Ovary (tissue), 7 donors: ENCODE measurements at regions not wholly inside any gene's neighbourhood (a gene's known extent, or its start where the extent isn't known, plus 50 kb on each side); places are given as distances from the start of the nearest gene placed in this dataset. TPM values are rescaled to one million over a fixed set of nuclear protein-coding genes. Genes with fewer than 3 reads are reported as not detected.

ENCODE experiments used
- DNase-seq, 5 donors: peaks; one replicate each; pipeline ENCODE4 v3.0.0-alpha.2; 2019 to 2020
- H3K27ac ChIP-seq, 2 donors: fragments of 200-600 bp; one replicate each; pipeline versions ENCODE4 v1.5.1 to v1.8.0; 2019 to 2022
- H3K27me3 ChIP-seq: fragments of 200-600 bp; one replicate; pipeline ENCODE4 v1.8.0; 2022
- H3K36me3 ChIP-seq: fragments of 200-600 bp; sonication (generic); one replicate; pipeline ENCODE4 v1.5.1; 2019
- H3K4me1 ChIP-seq: one replicate; pipeline ENCODE4 v1.8.1; 2013; ENCODE audit warnings: mild to moderate bottlenecking, moderate library complexity; ENCODE audit not compliant: insufficient read depth
- H3K4me3 ChIP-seq: fragments of 200-600 bp; sonication (generic); one replicate; pipeline ENCODE4 v1.5.1; 2017
- H3K9me3 ChIP-seq, 2 donors: fragments of 200-600 bp in 1 of 2; sonication (generic) in 1 of 2; one replicate each; pipeline versions ENCODE4 v1.5.1 to v1.8.1; 2013 to 2019; ENCODE audit warnings: mild to moderate bottlenecking in 1 of 2, moderate library complexity in 1 of 2
- EP300 ChIP-seq: sonication (generic); formaldehyde crosslinking; IDR thresholded peaks from one replicate; pipeline ENCODE4 v1.6.1; 2017; ENCODE audit warnings: antibody characterized with exemption
- POLR2A ChIP-seq: fragments of 450-650 bp; IDR thresholded peaks from one replicate; pipeline ENCODE4 v1.6.1; 2017; ENCODE audit warnings: antibody characterized with exemption, mild to moderate bottlenecking, moderate library complexity
- WGBS, 3 donors: extraction: QIAGEN DNeasy Blood & Tissue Kit in 1 of 3; methylation state at CpG; one replicate each; pipeline versions ENCODE4 v1.1.5 to v1.1.7; 2013 to 2017; 5-methylcytosine and 5-hydroxymethylcytosine counted together
- intact Hi-C, 4 donors: fragments of 100-400 bp; cut with DNase I; formaldehyde crosslinking; loops; one replicate each; pipeline versions ENCODE4 v1.11.0 to v1.15.1; 2022 to 2023
- small RNA-seq: library from RNA; depleted of rRNA; stranded (forward); fragments of <200 nt; gene quantifications from one replicate; pipeline ENCODE3, GENCODE V24; 2016
- TF ChIP-seq, protein P1 (sequence below), 3 donors: fragments of 450-650 bp in 2 of 3; fragments of 200-600 bp in 1 of 3; IDR thresholded peaks; one replicate each; pipeline versions ENCODE4 v1.5.1 to v1.8.0; 2016 to 2022; ENCODE audit warnings: antibody characterized with exemption in 3 of 3, mild to moderate bottlenecking in 1 of 3
- donor health status: DM: no; HTN: no; CAD: no; lungs with moderate emphysema.
- donor health status: DM: no; HTN: no; CAD: no.
- donor health status: Bipolar disorder and iron deficiency.
- donor health status: DM: no; HTN: no; CAD: no.
- donor health status: DM: yes; HTN: yes; CAD: no.

DNA sequence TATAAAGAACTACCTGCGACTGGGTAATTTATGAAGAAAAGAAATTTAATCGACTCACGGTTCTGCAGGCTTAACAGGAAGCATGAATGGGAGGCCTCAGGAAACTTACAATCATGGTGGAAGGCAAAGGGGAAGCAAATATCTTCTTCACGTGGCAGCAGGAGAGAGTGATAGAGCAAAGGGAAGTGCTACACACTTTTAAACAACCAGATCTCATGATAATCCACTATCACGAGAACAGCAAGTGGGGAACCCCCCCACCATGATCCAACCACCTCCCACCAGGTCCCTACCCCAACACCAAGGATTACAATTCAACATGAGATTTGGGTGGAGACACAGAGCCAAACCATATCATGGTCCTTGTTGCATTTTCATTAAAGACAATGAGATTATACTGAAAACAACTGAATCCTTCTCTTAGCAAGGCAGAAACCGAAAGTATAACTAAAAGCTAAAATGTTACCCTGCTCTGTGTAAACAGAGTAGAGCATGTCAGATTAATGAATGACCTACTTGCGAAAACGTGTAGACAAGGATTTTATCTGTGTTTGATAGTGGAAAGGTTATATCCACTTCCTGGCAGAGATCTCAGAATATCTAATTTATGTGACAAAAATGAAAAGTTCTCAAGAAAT, 60.1 kb upstream of the RBBP8 start:
- WGBS, 3 donors: 37 to 51% (median 51%) methylated on average over 8 of the region's 8 CpGs
- H3K27me3 ChIP-seq: no peaks in the 10 kb centered on the region

DNA sequence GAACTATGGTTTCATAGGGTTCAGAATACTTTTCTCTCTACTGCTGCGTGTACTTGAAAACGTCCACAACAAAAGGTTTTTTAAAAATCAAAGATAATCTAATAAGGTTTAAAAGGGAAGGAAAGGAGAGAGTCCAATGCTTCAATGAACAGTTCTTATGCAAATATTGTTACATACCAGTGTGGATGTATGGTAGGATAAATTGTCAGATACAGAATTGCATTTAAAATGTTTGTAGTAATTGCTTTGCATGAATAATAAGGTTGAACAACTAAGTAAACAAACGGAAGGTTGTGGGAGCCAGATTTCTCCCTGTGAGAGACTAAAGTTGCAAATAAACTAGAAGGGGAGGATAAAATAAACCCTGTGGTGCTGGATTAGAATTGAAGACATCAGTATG, 53.8 kb upstream of the RBBP8 start:
- Histone ChIP-seq H3K9me3 (no peaks in the 10 kb centered on the region), H3K27me3 (no peaks in the 10 kb centered on the region), H3K4me3 (no peak overlapping the region), H3K36me3 (no peaks in the 10 kb centered on the region), H3K27ac (no peak overlapping the region), H3K4me1 (no peaks in the 10 kb centered on the region)
- TF ChIP-seq EP300 (no peak), POLR2A (no peak)
- TF ChIP-seq, protein P1, sequence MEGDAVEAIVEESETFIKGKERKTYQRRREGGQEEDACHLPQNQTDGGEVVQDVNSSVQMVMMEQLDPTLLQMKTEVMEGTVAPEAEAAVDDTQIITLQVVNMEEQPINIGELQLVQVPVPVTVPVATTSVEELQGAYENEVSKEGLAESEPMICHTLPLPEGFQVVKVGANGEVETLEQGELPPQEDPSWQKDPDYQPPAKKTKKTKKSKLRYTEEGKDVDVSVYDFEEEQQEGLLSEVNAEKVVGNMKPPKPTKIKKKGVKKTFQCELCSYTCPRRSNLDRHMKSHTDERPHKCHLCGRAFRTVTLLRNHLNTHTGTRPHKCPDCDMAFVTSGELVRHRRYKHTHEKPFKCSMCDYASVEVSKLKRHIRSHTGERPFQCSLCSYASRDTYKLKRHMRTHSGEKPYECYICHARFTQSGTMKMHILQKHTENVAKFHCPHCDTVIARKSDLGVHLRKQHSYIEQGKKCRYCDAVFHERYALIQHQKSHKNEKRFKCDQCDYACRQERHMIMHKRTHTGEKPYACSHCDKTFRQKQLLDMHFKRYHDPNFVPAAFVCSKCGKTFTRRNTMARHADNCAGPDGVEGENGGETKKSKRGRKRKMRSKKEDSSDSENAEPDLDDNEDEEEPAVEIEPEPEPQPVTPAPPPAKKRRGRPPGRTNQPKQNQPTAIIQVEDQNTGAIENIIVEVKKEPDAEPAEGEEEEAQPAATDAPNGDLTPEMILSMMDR (IDR thresholded peaks at IDR 0.05): no peak
- intact Hi-C loops: no loop called here
- WGBS, 3 donors: 67 to 83% (median 74%) methylated on average over 3 of the region's 3 CpGs
- no peak for DNase-seq

More for the DNA sequence above, 60.1 kb upstream of the RBBP8 start:
- no peak for DNase-seq
- Histone ChIP-seq H3K4me3 (peak overlapping the region; percentile 18), H3K36me3 (no peaks in the 10 kb centered on the region), H3K9me3 (no peaks in the 10 kb centered on the region), H3K4me1 (no peaks in the 10 kb centered on the region), H3K27ac (no peak overlapping the region)
- TF ChIP-seq, protein P1 (IDR thresholded peaks at IDR 0.05): no peak
- TF ChIP-seq POLR2A (no peak), EP300 (no peak)
- intact Hi-C loops: no loop called here

DNA sequence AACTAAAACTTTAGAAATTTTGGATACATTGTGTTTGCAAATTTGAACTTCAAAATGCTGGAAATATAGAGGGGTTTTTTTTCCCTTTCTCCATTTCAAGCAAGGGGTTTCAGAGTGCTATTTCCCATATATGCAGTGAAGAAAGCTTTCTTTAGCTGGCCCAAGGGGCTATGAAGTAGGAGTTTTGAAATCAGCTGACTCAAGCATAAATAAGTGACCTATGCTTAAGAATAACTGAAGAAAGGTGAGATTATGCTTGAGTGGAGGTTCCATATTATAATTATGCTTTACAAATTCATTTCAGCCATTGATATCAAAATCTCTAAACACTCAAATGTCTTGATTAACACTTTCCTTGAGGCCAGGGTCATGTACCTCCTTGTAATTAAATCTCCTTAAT, 51.0 kb upstream of the RBBP8 start:
- intact Hi-C loops: no loop called here
- no peaks in the 10 kb centered on the region for H3K27me3 ChIP-seq
- no peak for DNase-seq
- TF ChIP-seq POLR2A (no peak), EP300 (no peak)
- TF ChIP-seq, protein P1 (IDR thresholded peaks at IDR 0.05): no peak
- no peaks in the 10 kb centered on the region for H3K4me1 ChIP-seq
- no peak overlapping the region for H3K27ac ChIP-seq
- no peaks in the 10 kb centered on the region for H3K9me3 ChIP-seq
- H3K36me3 ChIP-seq: no peaks in the 10 kb centered on the region
- H3K4me3 ChIP-seq: no peak overlapping the region

DNA sequence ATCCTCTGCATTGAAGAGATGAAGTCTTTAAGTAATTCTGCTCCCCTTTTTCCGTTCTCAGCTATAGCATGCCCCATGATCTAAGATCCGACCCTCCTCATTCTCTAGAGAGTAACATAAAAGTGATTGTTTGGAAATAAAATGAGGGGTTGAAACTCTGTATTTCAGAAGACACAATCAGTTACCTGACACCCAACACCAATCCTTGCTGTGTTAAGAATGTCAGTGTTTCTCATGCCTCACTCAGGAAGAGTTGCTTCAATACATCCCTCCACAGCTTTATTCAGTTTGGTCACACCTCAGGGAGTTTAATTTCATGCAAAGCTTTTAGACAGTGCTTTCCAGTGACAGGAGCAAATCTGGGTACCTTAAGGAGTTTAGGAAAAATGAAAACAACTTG, 49.9 kb upstream of the RBBP8 start:
- Histone ChIP-seq H3K4me3 (no peak overlapping the region), H3K27ac (no peak overlapping the region), H3K36me3 (no peaks in the 10 kb centered on the region), H3K4me1 (no peaks in the 10 kb centered on the region), H3K9me3 (no peaks in the 10 kb centered on the region), H3K27me3 (no peaks in the 10 kb centered on the region)
- DNase-seq: no peak
- TF ChIP-seq EP300 (no peak), POLR2A (no peak)
- TF ChIP-seq, protein P1 (IDR thresholded peaks at IDR 0.05): no peak
- intact Hi-C loops: no loop called here
- 88 to 89% (median 88%) methylated on average over 2 of the region's 2 CpGs for WGBS, 3 donors

Small RNA genes lying in the stretch of these regions (small RNA-seq; reads per million reads assigned to genes)
- not detected for gene RNU6-1032P
